Liver (tissue), 8 donors: ENCODE measurements at regions not wholly inside any gene's neighbourhood (a gene's known extent, or its start where the extent isn't known, plus 50 kb on each side); places are given as distances from the start of the nearest gene placed in this dataset.

Source experiments
- DNase-seq: peaks from one replicate; pipeline ENCODE4 v3.0.0-alpha.2; 2017; ENCODE audit warnings: low spot score
- H3K27ac ChIP-seq, 2 donors: one replicate each; pipeline ENCODE4 v1.7.0; 2013; ENCODE audit warnings: inconsistent platforms in 2 of 2, low read length in 2 of 2, control low read depth in 1 of 2, low read depth in 1 of 2, mild to moderate bottlenecking in 1 of 2
- H3K27me3 ChIP-seq, 4 donors: one replicate each; pipeline versions ENCODE4 v1.6.1 to v1.7.0; 2013; ENCODE audit warnings: low read length in 3 of 4, inconsistent platforms in 1 of 4, mild to moderate bottlenecking in 1 of 4, moderate library complexity in 1 of 4; ENCODE audit not compliant: control insufficient read depth in 4 of 4, insufficient read depth in 4 of 4
- H3K36me3 ChIP-seq, 4 donors: one replicate each; pipeline versions ENCODE4 v1.6.1 to v1.7.0; 2013; ENCODE audit warnings: low read length in 3 of 4, mild to moderate bottlenecking in 3 of 4, low read depth in 1 of 4, moderate library complexity in 1 of 4; ENCODE audit not compliant: control insufficient read depth in 4 of 4, insufficient read depth in 3 of 4
- H3K4me1 ChIP-seq, 4 donors: one replicate each; pipeline versions ENCODE4 v1.6.1 to v1.7.0; 2013; ENCODE audit warnings: low read length in 3 of 4, mild to moderate bottlenecking in 3 of 4, moderate library complexity in 1 of 4; ENCODE audit not compliant: control insufficient read depth in 4 of 4, insufficient read depth in 4 of 4
- H3K4me3 ChIP-seq, 3 donors: one replicate each; pipeline versions ENCODE4 v1.6.1 to v1.7.0; 2013; ENCODE audit warnings: low read length in 3 of 3, control low read depth in 1 of 3, low read depth in 1 of 3, mild to moderate bottlenecking in 1 of 3
- H3K9ac ChIP-seq, 2 donors: one replicate each; pipeline ENCODE4 v1.7.0; 2013; ENCODE audit warnings: low read length in 2 of 2, mild to moderate bottlenecking in 2 of 2, moderate library complexity in 2 of 2, control low read depth in 1 of 2, low read depth in 1 of 2
- H3K9me3 ChIP-seq, 4 donors: one replicate each; pipeline versions ENCODE4 v1.6.1 to v1.7.0; 2013; ENCODE audit warnings: low read length in 3 of 4; ENCODE audit not compliant: control insufficient read depth in 4 of 4
- FOXA1 ChIP-seq: IDR thresholded peaks from 2 replicates; pipeline ENCODE4 v1.6.1; 2016; ENCODE audit warnings: antibody characterized with exemption
- HNF4A ChIP-seq, 2 donors: conservative IDR thresholded peaks; 2 replicates each; pipeline ENCODE4 v1.6.1; 2016; ENCODE audit warnings: antibody characterized with exemption in 2 of 2, mild to moderate bottlenecking in 2 of 2
- JUND ChIP-seq, 2 donors: IDR thresholded peaks; 2 replicates each; pipeline ENCODE4 v1.6.1; 2016; ENCODE audit warnings: antibody characterized with exemption in 2 of 2
- RAD21 ChIP-seq, 2 donors: IDR thresholded peaks; 2 replicates each; pipeline ENCODE4 v1.6.1; 2016; ENCODE audit warnings: antibody characterized with exemption in 2 of 2, mild to moderate bottlenecking in 2 of 2
- RXRA ChIP-seq, 2 donors: IDR thresholded peaks; 2 replicates each; pipeline ENCODE4 v1.6.1; 2017 to 2018; ENCODE audit warnings: antibody characterized with exemption in 2 of 2, mild to moderate bottlenecking in 1 of 2
- YY1 ChIP-seq: IDR thresholded peaks from 2 replicates; pipeline ENCODE4 v1.6.1; 2016; ENCODE audit warnings: antibody characterized with exemption, mild to moderate bottlenecking
- WGBS: extraction: QIAGEN DNeasy Blood & Tissue Kit; methylation state at CpG from one replicate; pipeline ENCODE4 v1.1.7; 2013; 5-methylcytosine and 5-hydroxymethylcytosine counted together
- TF ChIP-seq, protein P1 (sequence below): fragments of 150-350 bp; IDR thresholded peaks from 2 replicates; pipeline ENCODE4 v1.5.1; 2017; ENCODE audit warnings: improper control_type of control experiment, low read depth, low read length; ENCODE audit not compliant: missing input control
- TF ChIP-seq, protein P2 (sequence below): IDR thresholded peaks from 2 replicates; pipeline ENCODE4 v1.6.1; 2016; ENCODE audit warnings: antibody characterized with exemption
- TF ChIP-seq, protein P3 (sequence below): IDR thresholded peaks from 2 replicates; pipeline ENCODE4 v1.6.1; 2016; ENCODE audit warnings: antibody characterized with exemption
- donor health status: healthy.
- donor health status: healthy.
- donor health status: healthy.
- donor health status: healthy.
- donor health status: healthy.

DNA sequence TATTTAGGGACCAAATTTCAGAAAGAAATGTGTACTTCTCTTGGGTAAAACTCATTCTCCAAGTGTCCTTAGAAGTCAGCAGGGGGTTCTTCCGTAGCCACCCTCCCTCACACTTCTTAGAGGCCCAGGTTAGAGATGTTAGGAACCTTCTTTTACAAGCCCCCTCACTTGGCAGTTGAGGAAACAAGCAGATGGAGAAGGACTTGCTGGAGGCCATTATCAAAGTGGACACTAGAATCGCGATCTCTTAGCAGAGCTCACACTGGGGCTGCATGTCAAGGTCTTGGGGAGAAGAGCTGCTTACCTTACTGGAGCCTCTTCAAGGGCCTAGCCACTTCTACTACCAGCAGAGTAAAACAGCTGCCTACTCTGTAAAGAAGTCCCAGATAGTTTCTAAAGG lies 69.4 kb upstream of the POLG start:
- 24% methylated on average over 3 of the region's 3 CpGs for WGBS
- Histone ChIP-seq H3K9me3 (no peaks in the 10 kb centered on the region), H3K27me3 (peaks cover 4 to 30% (median 19%) of the 10 kb centered on the region in 4 donors), H3K9ac (no peak overlapping the region), H3K4me1 (peaks cover 15 to 36% (median 30%) of the 10 kb centered on the region in 4 donors), H3K27ac (no peak overlapping the region), H3K4me3 (no peak overlapping the region), H3K36me3 (no peaks in the 10 kb centered on the region)
- no peak for TF ChIP-seq RXRA (IDR thresholded peaks at IDR 0.05)
- TF ChIP-seq FOXA1: no peak
- DNase-seq: no peak

DNA sequence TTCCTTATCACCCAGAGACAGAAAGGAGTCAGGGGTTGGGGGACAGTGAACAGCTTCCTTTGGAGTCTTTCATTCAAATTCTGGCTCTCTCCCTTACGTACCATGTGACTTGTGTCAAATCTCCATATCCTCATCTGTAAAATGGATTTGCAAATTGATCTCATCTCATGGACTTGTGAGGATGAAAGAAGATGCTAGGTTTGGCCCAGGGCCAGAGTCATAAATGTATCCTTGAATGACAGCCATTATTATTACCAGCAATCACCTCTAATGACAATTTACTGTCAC lies 67.8 kb upstream of the POLG start:
- H3K9me3 ChIP-seq: no peaks in the 10 kb centered on the region
- no peak overlapping the region for H3K4me3 ChIP-seq
- peaks cover 4 to 29% (median 18%) of the 10 kb centered on the region in 4 donors for H3K27me3 ChIP-seq
- no peaks in the 10 kb centered on the region for H3K36me3 ChIP-seq
- no peak overlapping the region for H3K9ac ChIP-seq
- 16% methylated on average over 1 of the region's 1 CpG for WGBS
- H3K4me1 ChIP-seq: peaks cover 14 to 21% (median 16%) of the 10 kb centered on the region in 4 donors
- TF ChIP-seq YY1 (no peak), JUND (IDR thresholded peaks at IDR 0.05) (no peak)
- TF ChIP-seq, protein P1, sequence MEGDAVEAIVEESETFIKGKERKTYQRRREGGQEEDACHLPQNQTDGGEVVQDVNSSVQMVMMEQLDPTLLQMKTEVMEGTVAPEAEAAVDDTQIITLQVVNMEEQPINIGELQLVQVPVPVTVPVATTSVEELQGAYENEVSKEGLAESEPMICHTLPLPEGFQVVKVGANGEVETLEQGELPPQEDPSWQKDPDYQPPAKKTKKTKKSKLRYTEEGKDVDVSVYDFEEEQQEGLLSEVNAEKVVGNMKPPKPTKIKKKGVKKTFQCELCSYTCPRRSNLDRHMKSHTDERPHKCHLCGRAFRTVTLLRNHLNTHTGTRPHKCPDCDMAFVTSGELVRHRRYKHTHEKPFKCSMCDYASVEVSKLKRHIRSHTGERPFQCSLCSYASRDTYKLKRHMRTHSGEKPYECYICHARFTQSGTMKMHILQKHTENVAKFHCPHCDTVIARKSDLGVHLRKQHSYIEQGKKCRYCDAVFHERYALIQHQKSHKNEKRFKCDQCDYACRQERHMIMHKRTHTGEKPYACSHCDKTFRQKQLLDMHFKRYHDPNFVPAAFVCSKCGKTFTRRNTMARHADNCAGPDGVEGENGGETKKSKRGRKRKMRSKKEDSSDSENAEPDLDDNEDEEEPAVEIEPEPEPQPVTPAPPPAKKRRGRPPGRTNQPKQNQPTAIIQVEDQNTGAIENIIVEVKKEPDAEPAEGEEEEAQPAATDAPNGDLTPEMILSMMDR: no peak
- TF ChIP-seq, protein P2, sequence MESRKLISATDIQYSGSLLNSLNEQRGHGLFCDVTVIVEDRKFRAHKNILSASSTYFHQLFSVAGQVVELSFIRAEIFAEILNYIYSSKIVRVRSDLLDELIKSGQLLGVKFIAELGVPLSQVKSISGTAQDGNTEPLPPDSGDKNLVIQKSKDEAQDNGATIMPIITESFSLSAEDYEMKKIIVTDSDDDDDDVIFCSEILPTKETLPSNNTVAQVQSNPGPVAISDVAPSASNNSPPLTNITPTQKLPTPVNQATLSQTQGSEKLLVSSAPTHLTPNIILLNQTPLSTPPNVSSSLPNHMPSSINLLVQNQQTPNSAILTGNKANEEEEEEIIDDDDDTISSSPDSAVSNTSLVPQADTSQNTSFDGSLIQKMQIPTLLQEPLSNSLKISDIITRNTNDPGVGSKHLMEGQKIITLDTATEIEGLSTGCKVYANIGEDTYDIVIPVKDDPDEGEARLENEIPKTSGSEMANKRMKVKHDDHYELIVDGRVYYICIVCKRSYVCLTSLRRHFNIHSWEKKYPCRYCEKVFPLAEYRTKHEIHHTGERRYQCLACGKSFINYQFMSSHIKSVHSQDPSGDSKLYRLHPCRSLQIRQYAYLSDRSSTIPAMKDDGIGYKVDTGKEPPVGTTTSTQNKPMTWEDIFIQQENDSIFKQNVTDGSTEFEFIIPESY: no peak
- TF ChIP-seq, protein P3, sequence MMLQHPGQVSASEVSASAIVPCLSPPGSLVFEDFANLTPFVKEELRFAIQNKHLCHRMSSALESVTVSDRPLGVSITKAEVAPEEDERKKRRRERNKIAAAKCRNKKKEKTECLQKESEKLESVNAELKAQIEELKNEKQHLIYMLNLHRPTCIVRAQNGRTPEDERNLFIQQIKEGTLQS: no peak
- no peak overlapping the region for H3K27ac ChIP-seq
- no peak for DNase-seq

DNA sequence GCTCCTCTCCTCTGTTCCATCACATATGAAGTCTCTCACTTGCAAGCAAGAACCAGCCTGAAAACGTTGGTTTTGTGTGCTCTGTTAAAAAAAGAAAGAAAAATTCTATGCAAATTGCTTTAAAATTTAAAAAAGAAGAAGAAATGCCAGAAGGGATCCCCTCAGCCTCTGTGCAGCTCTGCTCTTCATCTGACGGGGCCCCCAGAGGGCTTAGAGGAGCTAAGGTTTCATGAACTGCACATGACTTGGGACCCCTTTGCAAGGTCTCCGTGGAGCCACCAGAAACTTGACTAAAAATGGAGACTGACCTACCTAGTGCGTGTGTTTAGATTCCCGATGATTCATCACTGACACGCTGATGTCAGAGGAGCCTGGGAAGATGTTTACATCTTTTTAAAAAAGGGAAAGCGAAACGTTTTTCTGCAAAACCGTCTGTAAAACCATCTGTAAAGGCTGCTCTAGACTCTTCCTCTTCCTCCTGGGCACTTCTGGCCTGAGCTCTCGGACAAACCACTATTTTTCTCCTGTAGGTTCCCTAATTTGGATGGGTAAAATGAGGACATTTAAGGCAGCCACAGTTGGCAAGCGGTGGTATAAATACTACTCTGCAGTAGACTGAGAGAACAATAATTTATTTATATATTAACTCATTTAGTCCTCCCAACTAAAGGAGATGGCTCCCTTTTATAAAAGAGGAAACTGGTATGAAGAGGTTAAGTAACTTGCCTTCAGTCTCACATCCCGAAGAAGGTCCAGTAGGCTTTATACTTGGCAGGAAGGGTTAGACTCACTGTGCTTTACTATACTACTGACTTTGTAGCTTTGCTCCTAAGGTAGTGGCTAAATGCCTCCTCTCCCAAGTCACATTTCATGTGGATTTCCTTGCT lies 67.2 kb upstream of the POLG start:
- DNase-seq: no peak

More for the DNA sequence above, 67.2 kb upstream of the POLG start:
- WGBS: 13% methylated on average over 12 of the region's 12 CpGs
- H3K4me1 ChIP-seq: peaks cover 10 to 15% (median 10%) of the 10 kb centered on the region in 4 donors
- no peaks in the 10 kb centered on the region for H3K36me3 ChIP-seq
- peaks cover 4 to 29% (median 19%) of the 10 kb centered on the region in 4 donors for H3K27me3 ChIP-seq
- no peak overlapping the region for H3K27ac ChIP-seq
- no peak overlapping the region for H3K4me3 ChIP-seq
- H3K9ac ChIP-seq: no peak overlapping the region
- no peaks in the 10 kb centered on the region for H3K9me3 ChIP-seq
- no peak for TF ChIP-seq RAD21 (IDR thresholded peaks at IDR 0.05)
- TF ChIP-seq YY1: no peak
- TF ChIP-seq HNF4A (conservative IDR thresholded peaks at IDR 0.05): no peak
